Astrocyte of the spinal cord (primary cell): ENCODE measurements at regions not wholly inside any gene's neighbourhood (a gene's known extent, or its start where the extent isn't known, plus 50 kb on each side); places are given as distances from the start of the nearest gene placed in this dataset.

Experiments used
- DNase-seq: peaks from one replicate; pipeline ENCODE4 v3.0.0; 2011; ENCODE audit warnings: low read depth, low spot score
- H3K4me3 ChIP-seq: 2 replicates; pipeline ENCODE4 v1.5.1; 2011; ENCODE audit warnings: low read depth, mild to moderate bottlenecking, low read length, moderate library complexity
- CTCF ChIP-seq: IDR thresholded peaks from 2 replicates; pipeline ENCODE4 v1.5.1; 2012; ENCODE audit warnings: low read depth, mild to moderate bottlenecking, low read length, inconsistent platforms
- in situ Hi-C: cut with HindIII; loops from 2 replicates; pipeline ENCODE4 v1.10.0; 2017; ENCODE audit warnings: low sequenced_read_pairs

- no peak overlapping the region for H3K4me3 ChIP-seq
- no peak for DNase-seq
- TF ChIP-seq CTCF, result no peak
- in situ Hi-C loops, result no loop called here
These were observed 224.3 kb upstream of the ARID1B start for GRCh38 chr6:156552849-156553248.

- no peak overlapping the region for H3K4me3 ChIP-seq
- in situ Hi-C loops, result no loop called here
These were observed 226.2 kb upstream of the ARID1B start for GRCh38 chr6:156550949-156551348.

GRCh38 chr6:156545931-156546330, 231.2 kb upstream of the ARID1B start:
- in situ Hi-C loops, result no loop called here
- TF ChIP-seq CTCF, result no peak
- DNase-seq, result no peak
- no peak overlapping the region for H3K4me3 ChIP-seq

More at GRCh38 chr6:156550949-156551348, 226.2 kb upstream of the ARID1B start:
- no peak for DNase-seq
- no peak for TF ChIP-seq CTCF

GRCh38 chr6:156545021-156545420, 232.2 kb upstream of the ARID1B start:
- TF ChIP-seq CTCF, result no peak
- in situ Hi-C loops, result no loop called here
- no peak for DNase-seq
- no peak overlapping the region for H3K4me3 ChIP-seq

DNA sequence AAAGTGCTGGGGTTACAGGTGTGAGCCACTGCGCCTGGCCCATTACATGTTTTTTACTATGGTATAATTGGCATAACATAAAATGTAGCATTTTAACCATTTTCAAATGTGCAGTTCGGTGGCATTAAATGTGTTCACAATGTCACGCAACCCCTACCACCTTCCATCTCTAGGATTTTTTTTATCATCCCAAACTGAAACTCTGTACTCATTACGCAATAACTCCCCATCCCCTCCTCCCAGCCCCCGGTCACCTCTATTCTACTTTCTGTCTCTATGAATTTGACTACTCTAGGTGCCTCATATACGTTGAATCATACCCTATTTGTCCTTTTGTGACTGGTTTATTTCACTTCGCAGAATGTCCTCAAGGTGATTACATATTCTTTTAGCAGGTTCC, 233.1 kb upstream of the ARID1B start:
- DNase-seq, result no peak
- no peak for TF ChIP-seq CTCF
- no peak overlapping the region for H3K4me3 ChIP-seq
- in situ Hi-C loops, result no loop called here

GRCh38 chr6:156543431-156543830, 233.7 kb upstream of the ARID1B start:
- TF ChIP-seq CTCF, result no peak
- in situ Hi-C loops, result no loop called here
- H3K4me3 ChIP-seq, result no peak overlapping the region
- DNase-seq, result no peak
